WTC11 (cell line): ENCODE measurements at regions not wholly inside any gene's neighbourhood (a gene's known extent, or its start where the extent isn't known, plus 50 kb on each side); places are given as distances from the start of the nearest gene placed in this dataset.

Source experiments
- GTF2I ChIP-seq: fragments of 250-450 bp; sonication (Bioruptor Pico); conservative IDR thresholded peaks from 2 replicates; pipeline ENCODE4 v1.4.0; 2021; ENCODE audit warnings: mild to moderate bottlenecking
- JUN ChIP-seq: sonication (generic); formaldehyde crosslinking; IDR thresholded peaks from 2 replicates; pipeline ENCODE4 v1.8.0; 2023; ENCODE audit warnings: mild to moderate bottlenecking, missing genetic modification reagents
- MXD4 ChIP-seq: fragments of 250-450 bp; sonication (Bioruptor Pico); IDR thresholded peaks from 2 replicates; pipeline ENCODE4 v1.8.0; 2021; ENCODE audit warnings: mild to moderate bottlenecking, moderate library complexity, borderline replicate concordance
- NR1H2 ChIP-seq: sonication (generic); formaldehyde crosslinking; IDR thresholded peaks from 2 replicates; pipeline ENCODE4 v1.9.0; 2021; ENCODE audit warnings: mild to moderate bottlenecking, moderate library complexity, missing genetic modification reagents
- ZBTB21 ChIP-seq: sonication (generic); formaldehyde crosslinking; IDR thresholded peaks from 2 replicates; pipeline ENCODE4 v1.8.1; 2023; ENCODE audit warnings: mild to moderate bottlenecking, missing genetic modification reagents, borderline replicate concordance
- TF ChIP-seq, protein P1 (sequence below): fragments of 200-600 bp; IDR thresholded peaks from 2 replicates; pipeline ENCODE4 v1.8.0; 2022; ENCODE audit warnings: antibody characterized with exemption
- TF ChIP-seq, protein P2 (sequence below): sonication (generic); formaldehyde crosslinking; IDR thresholded peaks from 2 replicates; pipeline ENCODE4 v1.8.1; 2023; ENCODE audit warnings: mild to moderate bottlenecking, moderate library complexity, missing genetic modification reagents

DNA sequence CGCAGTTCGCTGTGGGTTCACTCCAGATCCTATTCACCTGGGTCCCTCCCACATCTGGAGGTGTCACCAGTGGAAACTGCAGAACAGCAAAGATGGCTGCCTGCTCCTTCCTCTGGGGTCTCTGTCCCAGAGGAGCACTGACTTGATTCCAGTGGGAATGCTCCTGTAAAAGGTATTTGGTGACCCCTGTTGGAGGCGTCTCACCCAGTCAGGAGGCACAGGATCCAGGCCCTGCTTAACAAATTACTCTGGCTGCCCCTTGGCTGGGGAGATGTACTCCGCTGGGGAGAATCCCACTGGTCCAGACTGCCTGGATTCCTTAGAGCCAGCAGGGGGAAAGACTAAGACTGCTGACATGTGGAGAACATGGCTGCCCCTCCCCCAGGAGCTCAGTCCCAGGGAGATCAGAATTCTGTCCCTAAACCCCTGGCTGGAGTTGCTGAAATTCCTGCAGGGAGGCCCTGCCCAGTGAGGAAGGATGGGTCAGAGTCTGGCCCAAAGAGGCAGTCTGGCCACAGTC is 483.0 kb downstream of the CBLN4 start:
- TF ChIP-seq, protein P1, sequence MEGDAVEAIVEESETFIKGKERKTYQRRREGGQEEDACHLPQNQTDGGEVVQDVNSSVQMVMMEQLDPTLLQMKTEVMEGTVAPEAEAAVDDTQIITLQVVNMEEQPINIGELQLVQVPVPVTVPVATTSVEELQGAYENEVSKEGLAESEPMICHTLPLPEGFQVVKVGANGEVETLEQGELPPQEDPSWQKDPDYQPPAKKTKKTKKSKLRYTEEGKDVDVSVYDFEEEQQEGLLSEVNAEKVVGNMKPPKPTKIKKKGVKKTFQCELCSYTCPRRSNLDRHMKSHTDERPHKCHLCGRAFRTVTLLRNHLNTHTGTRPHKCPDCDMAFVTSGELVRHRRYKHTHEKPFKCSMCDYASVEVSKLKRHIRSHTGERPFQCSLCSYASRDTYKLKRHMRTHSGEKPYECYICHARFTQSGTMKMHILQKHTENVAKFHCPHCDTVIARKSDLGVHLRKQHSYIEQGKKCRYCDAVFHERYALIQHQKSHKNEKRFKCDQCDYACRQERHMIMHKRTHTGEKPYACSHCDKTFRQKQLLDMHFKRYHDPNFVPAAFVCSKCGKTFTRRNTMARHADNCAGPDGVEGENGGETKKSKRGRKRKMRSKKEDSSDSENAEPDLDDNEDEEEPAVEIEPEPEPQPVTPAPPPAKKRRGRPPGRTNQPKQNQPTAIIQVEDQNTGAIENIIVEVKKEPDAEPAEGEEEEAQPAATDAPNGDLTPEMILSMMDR, result no peak
- no peak for TF ChIP-seq ZBTB21 (CRISPR knock-in tag)
- TF ChIP-seq GTF2I, result no peak
- no peak for TF ChIP-seq MXD4 (CRISPR knock-in tag)
- no peak for TF ChIP-seq JUN
- no peak for TF ChIP-seq NR1H2 (CRISPR knock-in tag)
- TF ChIP-seq, protein P2, sequence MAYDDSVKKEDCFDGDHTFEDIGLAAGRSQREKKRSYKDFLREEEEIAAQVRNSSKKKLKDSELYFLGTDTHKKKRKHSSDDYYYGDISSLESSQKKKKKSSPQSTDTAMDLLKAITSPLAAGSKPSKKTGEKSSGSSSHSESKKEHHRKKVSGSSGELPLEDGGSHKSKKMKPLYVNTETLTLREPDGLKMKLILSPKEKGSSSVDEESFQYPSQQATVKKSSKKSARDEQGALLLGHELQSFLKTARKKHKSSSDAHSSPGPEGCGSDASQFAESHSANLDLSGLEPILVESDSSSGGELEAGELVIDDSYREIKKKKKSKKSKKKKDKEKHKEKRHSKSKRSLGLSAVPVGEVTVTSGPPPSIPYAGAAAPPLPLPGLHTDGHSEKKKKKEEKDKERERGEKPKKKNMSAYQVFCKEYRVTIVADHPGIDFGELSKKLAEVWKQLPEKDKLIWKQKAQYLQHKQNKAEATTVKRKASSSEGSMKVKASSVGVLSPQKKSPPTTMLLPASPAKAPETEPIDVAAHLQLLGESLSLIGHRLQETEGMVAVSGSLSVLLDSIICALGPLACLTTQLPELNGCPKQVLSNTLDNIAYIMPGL, result no peak
